Mesendoderm (in vitro differentiated cells): ENCODE measurements at regions not wholly inside any gene's neighbourhood (a gene's known extent, or its start where the extent isn't known, plus 50 kb on each side); places are given as distances from the start of the nearest gene placed in this dataset.

Experiments used
- DNase-seq: peaks from one replicate; pipeline ENCODE4 v3.0.0; 2013
- H2AK5ac ChIP-seq: 2 replicates; pipeline ENCODE4 v1.6.1; 2013; ENCODE audit warnings: low read length, inconsistent platforms
- H2BK120ac ChIP-seq: 2 replicates; pipeline ENCODE4 v1.6.1; 2013; ENCODE audit warnings: low read depth, mild to moderate bottlenecking, low read length, moderate library complexity, mixed read lengths
- H2BK15ac ChIP-seq: replicated peaks from 2 replicates; pipeline ENCODE4 v1.6.1; 2013; ENCODE audit warnings: low read depth, mild to moderate bottlenecking, moderate library complexity
- H2BK5ac ChIP-seq: 2 replicates; pipeline ENCODE4 v1.6.1; 2013; ENCODE audit warnings: low read length, inconsistent platforms
- H3K18ac ChIP-seq: 2 replicates; pipeline ENCODE4 v1.6.1; 2013; ENCODE audit warnings: mild to moderate bottlenecking, low read length, mixed read lengths
- H3K23ac ChIP-seq: one replicate; pipeline ENCODE4 v1.6.1; 2013; ENCODE audit warnings: low read length
- H3K27ac ChIP-seq: 2 replicates; pipeline ENCODE4 v1.5.1; 2013; ENCODE audit warnings: low read depth, mild to moderate bottlenecking, inconsistent platforms, low read length, moderate library complexity
- H3K27me3 ChIP-seq: 2 replicates; pipeline ENCODE4 v1.6.1; 2013; ENCODE audit warnings: low read length, control low read depth, mild to moderate bottlenecking, inconsistent platforms; ENCODE audit not compliant: insufficient read depth, poor library complexity
- H3K36me3 ChIP-seq: 2 replicates; pipeline ENCODE4 v1.6.1; 2013; ENCODE audit warnings: low read length, inconsistent platforms; ENCODE audit not compliant: control insufficient read depth, insufficient read depth
- H3K4ac ChIP-seq: one replicate; pipeline ENCODE4 v1.6.1; 2013; ENCODE audit warnings: low read depth, mild to moderate bottlenecking, low read length, moderate library complexity
- H3K4me1 ChIP-seq: 2 replicates; pipeline ENCODE4 v1.6.1; 2013; ENCODE audit warnings: low read depth, low read length, inconsistent platforms; ENCODE audit not compliant: control insufficient read depth
- H3K4me2 ChIP-seq: 2 replicates; pipeline ENCODE4 v1.6.1; 2013; ENCODE audit warnings: low read length
- H3K4me3 ChIP-seq: 2 replicates; pipeline ENCODE4 v1.5.1; 2013; ENCODE audit warnings: mild to moderate bottlenecking, low read length
- H3K56ac ChIP-seq: one replicate; pipeline ENCODE4 v1.6.1; 2013; ENCODE audit warnings: low read length
- H3K79me1 ChIP-seq: 2 replicates; pipeline ENCODE4 v1.6.1; 2013; ENCODE audit warnings: low read length, inconsistent platforms
- H3K79me2 ChIP-seq: 2 replicates; pipeline ENCODE4 v1.6.1; 2013; ENCODE audit warnings: mild to moderate bottlenecking, low read length; ENCODE audit not compliant: control insufficient read depth, insufficient read depth
- H3K9ac ChIP-seq: 2 replicates; pipeline ENCODE4 v1.6.1; 2013; ENCODE audit warnings: low read length, inconsistent platforms
- H4K5ac ChIP-seq: one replicate; pipeline ENCODE4 v1.6.1; 2013; ENCODE audit warnings: low read length
- H4K8ac ChIP-seq: one replicate; pipeline ENCODE4 v1.6.1; 2013; ENCODE audit warnings: low read depth, mild to moderate bottlenecking, control low read depth, low read length, moderate library complexity
- WGBS: extraction: QIAGEN DNeasy Blood & Tissue Kit; methylation state at CpG from one replicate; pipeline ENCODE4 v1.1.7; 2013; ENCODE audit warnings: low lambda C conversion rate, missing lambda C conversion rate; ENCODE audit not compliant: insufficient coverage; ENCODE audit errors: extremely low coverage; 5-methylcytosine and 5-hydroxymethylcytosine counted together

DNA sequence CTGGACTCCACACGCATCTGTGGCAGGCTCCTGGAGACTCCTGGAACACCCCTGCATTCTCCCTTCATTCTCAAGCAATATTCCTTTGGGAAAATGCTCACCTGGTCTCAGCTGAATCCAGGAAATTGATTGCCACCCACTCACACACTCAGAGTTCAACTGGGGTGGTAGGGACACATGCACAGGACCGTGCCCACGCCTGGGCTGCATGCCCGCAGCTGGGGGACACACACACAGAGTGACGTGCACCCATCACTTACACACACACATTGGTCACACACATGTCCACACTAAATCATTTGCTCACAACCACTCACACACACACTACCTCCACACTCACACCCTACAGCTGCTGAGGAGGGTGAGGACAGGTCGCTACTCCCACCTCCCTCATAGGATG, 84.8 kb downstream of the ENGASE start:
- DNase-seq: no peak
- Histone ChIP-seq H3K4me2 (no peak overlapping the region), H2AK5ac (no peak overlapping the region), H3K4ac (no peak overlapping the region), H2BK120ac (no peak overlapping the region), H3K79me1 (no peaks in the 10 kb centered on the region), H3K27me3 (no peaks in the 10 kb centered on the region), H3K23ac (no peak overlapping the region), H3K56ac (peak overlapping the region; percentile 50), H3K4me1 (no peaks in the 10 kb centered on the region), H4K8ac (no peak overlapping the region), H3K36me3 (no peaks in the 10 kb centered on the region), H3K4me3 (no peak overlapping the region), H3K27ac (no peak overlapping the region), H3K79me2 (no peaks in the 10 kb centered on the region), H4K5ac (no peak overlapping the region), H3K9ac (no peak overlapping the region), H2BK15ac (no peak overlapping the region), H2BK5ac (no peak overlapping the region), H3K18ac (no peak overlapping the region)
- no CpG with 5 or more reads among the region's 6 CpGs for WGBS

DNA sequence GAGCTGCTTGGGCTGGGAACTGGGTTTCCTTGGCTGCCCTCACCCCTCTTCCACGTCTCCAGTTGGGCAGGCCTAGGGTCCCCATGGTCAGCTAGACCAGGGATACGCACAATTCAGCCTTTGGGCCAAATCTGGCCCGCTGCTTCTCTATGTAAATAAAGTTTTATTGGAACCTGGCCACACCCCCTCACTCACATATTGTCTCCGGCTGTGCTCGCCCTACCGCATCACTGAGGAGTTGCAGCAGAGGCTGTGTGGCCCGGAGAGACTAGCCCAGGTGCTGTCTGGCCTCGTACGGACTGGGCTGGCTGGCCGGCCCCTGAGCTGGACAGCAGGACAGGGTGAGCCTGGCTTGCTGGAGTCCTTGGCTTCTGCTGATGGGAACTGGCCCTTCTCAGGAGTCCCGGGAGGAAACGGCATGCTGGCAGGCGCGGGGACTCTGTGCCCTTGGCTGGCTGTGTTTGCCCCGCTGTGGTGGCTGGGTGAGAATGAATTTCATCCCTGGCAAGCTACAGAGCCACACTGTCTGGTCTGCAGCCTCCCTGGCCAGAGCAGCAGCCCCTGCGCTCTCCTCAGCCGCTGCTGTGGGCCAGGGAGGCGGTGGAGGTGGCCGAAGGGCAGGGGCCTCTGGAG, 82.0 kb downstream of the ENGASE start:
- WGBS: no CpG with 5 or more reads among the region's 19 CpGs
- no peak overlapping the region for H3K4ac ChIP-seq
- no peaks in the 10 kb centered on the region for H3K27me3 ChIP-seq

DNA sequence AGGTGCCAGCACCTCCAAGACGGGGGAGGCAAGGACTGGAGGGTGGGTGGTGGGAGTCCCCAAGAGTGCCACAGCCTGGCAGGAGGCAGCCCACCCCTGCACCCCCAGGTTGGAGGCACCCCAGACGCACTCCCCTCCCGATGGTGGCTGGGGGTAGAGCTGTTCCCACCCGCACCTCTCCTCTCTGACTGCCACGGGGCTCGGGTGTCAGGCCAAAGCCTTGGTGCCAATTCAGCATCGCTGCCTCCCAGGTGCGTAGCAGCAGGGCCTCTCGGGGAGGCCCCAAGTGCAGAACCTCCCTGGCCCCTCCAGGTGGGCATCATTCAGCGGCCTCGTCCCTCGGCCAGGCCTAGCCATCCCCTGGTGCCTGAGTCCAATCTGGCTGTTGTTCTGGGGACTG, 81.1 kb downstream of the ENGASE start:
- no peak overlapping the region for H3K27ac ChIP-seq

More for the DNA sequence above, 82.0 kb downstream of the ENGASE start:
- Histone ChIP-seq H3K9ac (no peak overlapping the region), H3K4me1 (no peaks in the 10 kb centered on the region), H3K4me3 (no peak overlapping the region), H3K79me2 (no peaks in the 10 kb centered on the region), H2BK120ac (no peak overlapping the region), H3K56ac (peak overlapping the region; percentile 25), H3K36me3 (no peaks in the 10 kb centered on the region), H2AK5ac (no peak overlapping the region), H3K4me2 (no peak overlapping the region), H2BK15ac (no peak overlapping the region), H4K8ac (no peak overlapping the region), H3K27ac (no peak overlapping the region), H4K5ac (no peak overlapping the region), H2BK5ac (no peak overlapping the region), H3K18ac (no peak overlapping the region), H3K79me1 (no peaks in the 10 kb centered on the region), H3K23ac (no peak overlapping the region)
- no peak for DNase-seq

DNA sequence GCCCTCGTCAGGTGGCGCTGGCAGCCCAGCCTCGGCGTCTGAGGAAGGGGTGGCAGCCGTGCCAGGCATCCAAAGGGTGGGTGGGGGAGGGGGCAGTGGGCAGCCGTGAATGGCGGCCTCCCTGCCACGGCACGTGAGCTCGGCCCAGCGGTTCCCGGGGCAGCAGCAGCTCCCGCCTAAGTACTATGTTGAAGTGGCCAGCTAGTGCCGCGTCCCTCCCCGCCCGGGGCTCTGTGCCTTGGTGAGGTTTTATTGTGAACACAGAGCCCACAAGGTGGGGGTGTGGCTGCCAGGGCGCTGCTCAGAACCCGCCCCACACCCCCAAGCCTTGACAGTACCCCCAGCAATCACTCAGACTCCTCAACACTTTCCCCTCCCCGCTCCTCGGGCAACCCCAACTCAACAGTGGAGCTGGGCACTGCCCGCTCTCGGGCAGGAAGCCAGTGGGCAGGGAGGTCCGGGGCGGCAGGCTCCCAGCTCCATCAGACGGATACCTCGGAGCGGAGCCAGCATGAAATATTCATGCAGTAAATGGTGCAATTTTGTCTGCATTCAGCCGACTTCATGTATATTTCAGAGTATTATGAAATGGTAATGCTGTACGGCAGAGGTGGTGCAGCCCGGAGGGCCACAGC, 80.4 kb downstream of the ENGASE start:
- no peak overlapping the region for H3K27ac ChIP-seq
- H3K4me2 ChIP-seq: no peak overlapping the region
- H4K5ac ChIP-seq: no peak overlapping the region
- no peaks in the 10 kb centered on the region for H3K36me3 ChIP-seq
- no peak overlapping the region for H3K18ac ChIP-seq
- no peaks in the 10 kb centered on the region for H3K79me2 ChIP-seq
- no CpG with 5 or more reads among the region's 31 CpGs for WGBS
- H3K4me1 ChIP-seq: no peaks in the 10 kb centered on the region
- no peak overlapping the region for H2BK5ac ChIP-seq
- H3K4me3 ChIP-seq: no peak overlapping the region
- no peak overlapping the region for H2AK5ac ChIP-seq
- no peak overlapping the region for H3K9ac ChIP-seq
- no peak overlapping the region for H3K56ac ChIP-seq
- no peak overlapping the region for H4K8ac ChIP-seq
- no peak overlapping the region for H2BK120ac ChIP-seq
- no peaks in the 10 kb centered on the region for H3K27me3 ChIP-seq
- H3K79me1 ChIP-seq: no peaks in the 10 kb centered on the region
- no peak overlapping the region for H3K4ac ChIP-seq
- H3K23ac ChIP-seq: no peak overlapping the region
- H2BK15ac ChIP-seq: no peak overlapping the region
- DNase-seq: no peak

More for the DNA sequence above, 81.1 kb downstream of the ENGASE start:
- Histone ChIP-seq H2AK5ac (no peak overlapping the region), H2BK15ac (no peak overlapping the region), H4K5ac (no peak overlapping the region), H3K4me2 (no peak overlapping the region), H3K27me3 (no peaks in the 10 kb centered on the region), H4K8ac (no peak overlapping the region), H3K23ac (no peak overlapping the region), H3K79me1 (no peaks in the 10 kb centered on the region), H3K18ac (no peak overlapping the region), H3K9ac (no peak overlapping the region), H3K36me3 (no peaks in the 10 kb centered on the region), H3K4me1 (no peaks in the 10 kb centered on the region), H3K79me2 (no peaks in the 10 kb centered on the region), H3K4me3 (no peak overlapping the region), H3K4ac (no peak overlapping the region), H2BK120ac (no peak overlapping the region), H2BK5ac (no peak overlapping the region), H3K56ac (no peak overlapping the region)
- no peak for DNase-seq
- no CpG with 5 or more reads among the region's 12 CpGs for WGBS

DNA sequence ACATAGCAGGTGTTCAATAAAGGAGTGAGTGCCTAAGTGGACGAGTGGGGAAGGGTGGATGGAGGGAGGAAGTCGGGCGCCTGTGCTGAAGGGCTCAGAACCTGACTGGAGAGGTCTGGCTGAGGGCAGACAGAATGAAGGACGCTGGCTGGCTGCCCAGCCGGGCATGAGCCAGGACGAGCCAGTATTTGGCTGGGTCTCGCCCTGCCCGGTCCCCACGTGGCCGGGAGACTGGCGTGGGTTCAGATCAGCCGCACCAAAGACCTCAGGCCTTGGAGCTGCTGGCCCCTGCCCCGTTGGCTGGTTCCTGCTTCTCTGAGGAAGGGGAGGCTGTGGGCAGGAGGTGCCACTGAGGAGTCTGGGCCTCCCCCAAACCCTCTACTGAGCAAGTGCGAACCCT, 79.8 kb downstream of the ENGASE start:
- H3K27me3 ChIP-seq: no peaks in the 10 kb centered on the region
- WGBS: no CpG with 5 or more reads among the region's 14 CpGs

More for the DNA sequence above, 79.8 kb downstream of the ENGASE start:
- Histone ChIP-seq H3K9ac (no peak overlapping the region), H3K18ac (no peak overlapping the region), H3K4me2 (no peak overlapping the region), H3K23ac (no peak overlapping the region), H2BK15ac (no peak overlapping the region), H2BK5ac (no peak overlapping the region), H2AK5ac (no peak overlapping the region), H2BK120ac (no peak overlapping the region), H3K4me1 (no peaks in the 10 kb centered on the region), H3K4ac (no peak overlapping the region), H3K79me2 (no peaks in the 10 kb centered on the region), H4K5ac (no peak overlapping the region), H3K79me1 (no peaks in the 10 kb centered on the region), H3K56ac (no peak overlapping the region), H3K36me3 (no peaks in the 10 kb centered on the region), H4K8ac (no peak overlapping the region), H3K27ac (no peak overlapping the region), H3K4me3 (no peak overlapping the region)
- DNase-seq: no peak
